Keratinocyte (primary cell): ENCODE measurements at regions not wholly inside any gene's neighbourhood (a gene's known extent, or its start where the extent isn't known, plus 50 kb on each side); places are given as distances from the start of the nearest gene placed in this dataset.

Experiments
- CTCF ChIP-seq, 3 experiments: IDR thresholded peaks in 1 of 3; conservative IDR thresholded peaks in 1 of 3; optimal IDR thresholded peaks in 1 of 3; 2 replicates in 2 of 3; 3 replicates in 1 of 3; pipeline versions ENCODE3 to v1.5.1; 2011; ENCODE audit warnings: low read length in 3 of 3, mild to moderate bottlenecking in 3 of 3, moderate library complexity in 2 of 3, control low read depth in 1 of 3, inconsistent platforms in 1 of 3; ENCODE audit not compliant: insufficient read depth in 2 of 3; ENCODE audit errors: extremely low read depth in 1 of 3
- EZH2 ChIP-seq: IDR thresholded peaks from one replicate; pipeline ENCODE4 v1.6.1; 2012; ENCODE audit warnings: inconsistent platforms, mild to moderate bottlenecking, low read length, moderate library complexity

- TF ChIP-seq CTCF (optimal IDR thresholded peaks at IDR 0.05 in 1 of 3, IDR thresholded peaks at IDR 0.05 in 1 of 3, conservative IDR thresholded peaks at IDR 0.05 in 1 of 3; ENCODE audit: extremely low read depth in 1 of 3, insufficient read depth in 2 of 3, low read length in 3 of 3) (no peak), EZH2 (no peak)
Measured at GRCh38 chr10:128578766-128579165, 452.5 kb upstream of the MKI67 start.
